GM23248 (cell line): ENCODE measurements at regions not wholly inside any gene's neighbourhood (a gene's known extent, or its start where the extent isn't known, plus 50 kb on each side); places are given as distances from the start of the nearest gene placed in this dataset.
"Not testable (repeated sequence)": the region's sequence is repeated elsewhere in the genome, so short reads cannot be mapped to it uniquely, and the experiment has no call there.

Source experiments
- DNase-seq: peaks from one replicate; pipeline ENCODE4 v3.0.0-alpha.2; 2015
- H2AFZ ChIP-seq: fragments of 200-600 bp; sonication (generic); 2 replicates; pipeline ENCODE4 v1.6.1; 2016; ENCODE audit warnings: antibody characterized with exemption
- H3F3A ChIP-seq: fragments of 200-600 bp; sonication (generic); 2 replicates; pipeline ENCODE4 v1.6.1; 2016; ENCODE audit warnings: mild to moderate bottlenecking, antibody characterized with exemption, mixed run types; ENCODE audit not compliant: insufficient read depth
- H3K27ac ChIP-seq: fragments of 200-600 bp; sonication (generic); 2 replicates; pipeline ENCODE4 v1.5.1; 2016; ENCODE audit warnings: mild to moderate bottlenecking
- H3K27me3 ChIP-seq: fragments of 200-600 bp; sonication (generic); replicated peaks from 2 replicates; pipeline ENCODE4 v1.6.1; 2016; ENCODE audit warnings: mild to moderate bottlenecking; ENCODE audit not compliant: insufficient read depth
- H3K36me3 ChIP-seq: fragments of 200-600 bp; sonication (generic); 2 replicates; pipeline ENCODE4 v1.6.1; 2016; ENCODE audit warnings: low read depth, mild to moderate bottlenecking
- H3K4me1 ChIP-seq: fragments of 200-600 bp; sonication (generic); 2 replicates; pipeline ENCODE4 v1.6.1; 2016; ENCODE audit warnings: mild to moderate bottlenecking; ENCODE audit not compliant: insufficient read depth
- H3K4me2 ChIP-seq: fragments of 200-600 bp; sonication (generic); one replicate; pipeline ENCODE4 v1.6.1; 2016; ENCODE audit warnings: mild to moderate bottlenecking; ENCODE audit not compliant: unreplicated experiment
- H3K4me3 ChIP-seq: fragments of 200-600 bp; sonication (generic); 2 replicates; pipeline ENCODE4 v1.5.1; 2016; ENCODE audit warnings: mild to moderate bottlenecking
- H3K79me2 ChIP-seq: fragments of 200-600 bp; sonication (generic); 2 replicates; pipeline ENCODE4 v1.6.1; 2016; ENCODE audit warnings: mild to moderate bottlenecking; ENCODE audit not compliant: insufficient read depth
- H3K9ac ChIP-seq: fragments of 200-600 bp; sonication (generic); 2 replicates; pipeline ENCODE4 v1.6.1; 2016; ENCODE audit warnings: mild to moderate bottlenecking
- H3K9me2 ChIP-seq: fragments of 200-600 bp; sonication (generic); 2 replicates; pipeline ENCODE4 v1.6.1; 2016; ENCODE audit warnings: mixed run types, mild to moderate bottlenecking, moderate library complexity; ENCODE audit not compliant: insufficient read depth
- H3K9me3 ChIP-seq: fragments of 200-600 bp; sonication (generic); one replicate; pipeline ENCODE4 v1.6.1; 2017; ENCODE audit warnings: low read depth
- H4K20me1 ChIP-seq: fragments of 200-600 bp; sonication (generic); 2 replicates; pipeline ENCODE4 v1.6.0; 2016; ENCODE audit not compliant: insufficient read depth
- EZH2 ChIP-seq: fragments of 200-600 bp; sonication (generic); IDR thresholded peaks from 2 replicates; pipeline ENCODE4 v1.6.1; 2018; ENCODE audit warnings: antibody characterized with exemption, mild to moderate bottlenecking; ENCODE audit not compliant: insufficient read depth, poor library complexity, severe bottlenecking
- EZH2phosphoT487 ChIP-seq: fragments of 200-600 bp; sonication (generic); IDR thresholded peaks from 2 replicates; pipeline ENCODE4 v1.6.1; 2018; ENCODE audit warnings: antibody characterized with exemption, moderate library complexity, mild to moderate bottlenecking, low read depth; ENCODE audit not compliant: insufficient read depth
- WGBS, 2 experiments: methylation state at CpG; one replicate each; pipeline ENCODE4 v1.1.6; 2015 to 2017; ENCODE audit warnings: low lambda C conversion rate in 2 of 2, low coverage in 1 of 2; ENCODE audit errors: missing lambda C conversion rate in 2 of 2; 5-methylcytosine and 5-hydroxymethylcytosine counted together
- in situ Hi-C: fragments of 300-500 bp; cut with MboI; formaldehyde crosslinking; loops from 2 replicates; pipeline ENCODE4 v1.15.0; 2020

DNA sequence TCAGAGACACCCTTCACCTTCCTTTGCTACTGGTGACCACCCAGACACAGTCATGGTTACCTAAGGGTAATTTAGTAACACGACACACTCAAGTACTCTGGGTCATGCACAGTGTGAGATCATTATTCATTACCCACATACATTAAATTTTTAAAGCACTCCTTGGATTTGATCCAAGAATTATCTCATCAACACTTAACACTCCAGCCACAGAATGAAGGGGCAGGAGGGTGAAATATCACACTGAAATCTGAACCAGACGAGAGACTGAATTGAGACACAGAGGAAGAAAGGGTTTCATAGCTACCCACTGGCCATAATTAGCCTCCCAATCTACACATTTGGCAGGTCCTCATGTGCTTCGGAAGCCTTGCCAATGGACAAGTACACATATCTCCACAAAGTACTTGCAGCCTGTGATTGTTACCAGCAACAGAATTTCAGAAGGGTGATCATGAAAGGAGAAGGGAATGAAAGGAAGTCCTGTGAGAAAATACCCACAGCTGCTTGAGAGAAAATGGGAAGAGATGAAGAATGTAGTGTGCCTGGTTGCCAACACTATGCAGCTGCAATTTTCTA lies 189.3 kb downstream of the POLR1F start:
- Histone ChIP-seq H3K4me2 (no peak overlapping the region), H3K4me3 (no peak overlapping the region), H3K79me2 (no peaks in the 10 kb centered on the region), H2AFZ (no peak overlapping the region; the same call in 1 of the 2 replicates), H3K9me2 (no peaks in the 10 kb centered on the region), H3K27ac (no peak overlapping the region), H3K36me3 (no peaks in the 10 kb centered on the region), H3K9me3 (no peaks in the 10 kb centered on the region), H4K20me1 (no peaks in the 10 kb centered on the region), H3K4me1 (peaks cover 24% of the 10 kb centered on the region), H3K9ac (no peak overlapping the region), H3K27me3 (no peaks in the 10 kb centered on the region), H3F3A (no peaks in the 10 kb centered on the region)
- 21 to 22% methylated on average over 3 of the region's 3 CpGs for WGBS, 2 experiments
- TF ChIP-seq EZH2phosphoT487 (no peak), EZH2 (no peak)
- in situ Hi-C loops = no loop called here
- DNase-seq = peak; percentile 37

DNA sequence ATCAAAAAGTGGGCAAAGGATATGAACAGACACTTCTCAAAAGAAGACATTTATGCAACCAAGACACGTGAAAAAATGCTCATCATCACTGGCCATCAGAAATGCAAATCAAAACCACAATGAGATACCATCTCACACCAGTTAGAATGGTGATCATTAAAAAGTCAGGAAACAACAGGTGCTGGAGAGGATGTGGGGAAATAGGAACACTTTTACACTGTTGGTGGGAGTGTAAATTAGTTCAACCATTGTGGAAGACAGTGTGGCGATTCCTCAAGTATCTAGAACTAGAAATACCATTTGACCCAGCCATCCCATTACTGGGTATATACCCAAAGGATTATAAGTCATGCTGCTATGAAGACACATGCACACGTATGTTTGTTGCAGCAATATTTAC lies 191.3 kb downstream of the POLR1F start:
- H3K9me2 ChIP-seq, H3K9ac ChIP-seq, H3K27ac ChIP-seq, H3F3A ChIP-seq, H3K79me2 ChIP-seq, H3K4me2 ChIP-seq, H2AFZ ChIP-seq, H3K9me3 ChIP-seq, H4K20me1 ChIP-seq, H3K4me3 ChIP-seq, in situ Hi-C loops, H3K36me3 ChIP-seq, DNase-seq, H3K27me3 ChIP-seq: not testable (repeated sequence)
- peaks cover 15% of the 10 kb centered on the region for H3K4me1 ChIP-seq
- 67 to 70% methylated on average over 3 of the region's 3 CpGs for WGBS, 2 experiments

DNA sequence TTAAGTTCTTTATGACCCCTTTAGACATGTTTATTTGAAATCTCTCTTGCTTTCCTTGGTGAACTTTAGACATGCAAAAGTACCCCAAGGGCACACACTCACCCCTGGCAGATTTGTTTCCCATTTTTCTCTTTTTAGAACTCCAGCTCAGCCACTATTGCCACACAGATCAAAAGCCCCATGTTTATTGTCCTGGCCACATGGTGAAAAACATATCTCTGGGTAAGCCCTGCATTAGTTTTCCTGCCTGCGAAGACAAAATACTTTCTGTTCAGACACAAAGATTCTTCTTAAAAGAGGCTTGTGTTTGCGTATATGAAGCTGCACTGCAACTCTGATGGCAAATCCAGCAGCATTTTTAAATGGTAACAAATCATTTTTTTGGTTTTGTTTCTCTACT lies 200.0 kb downstream of the POLR1F start:
- H3K9me3 ChIP-seq = no peaks in the 10 kb centered on the region
- DNase-seq = no peak
- no peak overlapping the region for H3K4me2 ChIP-seq
- no peaks in the 10 kb centered on the region for H3F3A ChIP-seq
- H3K4me3 ChIP-seq = no peak overlapping the region
- H3K9ac ChIP-seq = no peak overlapping the region
- H3K9me2 ChIP-seq = no peaks in the 10 kb centered on the region
- in situ Hi-C loops = no loop called here
- TF ChIP-seq EZH2 (no peak), EZH2phosphoT487 (no peak)
- no peak overlapping the region for H3K27ac ChIP-seq
- H2AFZ ChIP-seq = no peak overlapping the region
- H4K20me1 ChIP-seq = no peaks in the 10 kb centered on the region
- no peaks in the 10 kb centered on the region for H3K4me1 ChIP-seq
- no peaks in the 10 kb centered on the region for H3K36me3 ChIP-seq
- H3K27me3 ChIP-seq = no peaks in the 10 kb centered on the region
- H3K79me2 ChIP-seq = no peaks in the 10 kb centered on the region
- 79 to 81% methylated on average over 2 of the region's 2 CpGs for WGBS, 2 experiments

DNA sequence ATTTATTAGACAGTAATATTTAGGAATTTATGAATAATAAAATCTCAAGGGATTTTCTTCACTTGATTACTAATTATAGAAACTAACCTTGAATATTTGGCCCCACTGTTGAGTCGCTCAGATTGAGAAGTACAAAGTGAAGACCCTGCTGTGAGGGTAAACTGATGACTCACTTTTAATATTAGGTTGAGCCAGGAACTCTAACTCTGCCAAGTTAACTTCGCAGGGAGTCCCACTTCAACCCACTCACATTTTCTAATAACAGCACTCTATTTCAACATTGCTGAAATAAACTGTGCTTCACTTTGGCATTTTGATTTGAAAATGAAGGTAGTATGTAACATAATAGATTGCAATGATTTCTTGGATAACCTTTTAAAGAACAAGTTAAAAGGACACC lies 200.7 kb downstream of the POLR1F start:
- Histone ChIP-seq H3K9ac (no peak overlapping the region), H3K4me3 (no peak overlapping the region), H3K4me2 (no peak overlapping the region), H3K4me1 (no peaks in the 10 kb centered on the region), H3K79me2 (no peaks in the 10 kb centered on the region), H3F3A (no peaks in the 10 kb centered on the region), H4K20me1 (no peaks in the 10 kb centered on the region), H3K9me3 (no peaks in the 10 kb centered on the region), H3K36me3 (no peaks in the 10 kb centered on the region), H3K27me3 (no peaks in the 10 kb centered on the region), H3K27ac (no peak overlapping the region), H2AFZ (no peak overlapping the region), H3K9me2 (no peaks in the 10 kb centered on the region)
- in situ Hi-C loops = no loop called here
- DNase-seq = no peak
- 73 to 77% methylated on average over 2 of the region's 2 CpGs for WGBS, 2 experiments
- TF ChIP-seq EZH2 = no peak
- no peak for TF ChIP-seq EZH2phosphoT487
